Uterus (tissue), 2 donors: ENCODE measurements at regions not wholly inside any gene's neighbourhood (a gene's known extent, or its start where the extent isn't known, plus 50 kb on each side); places are given as distances from the start of the nearest gene placed in this dataset.

Experiments
- CTCF ChIP-seq, 4 experiments: fragments of 200-600 bp in 2 of 4; fragments of 450-650 bp in 2 of 4; sonication (generic) in 2 of 4; IDR thresholded peaks; one replicate each; pipeline ENCODE4 v1.5.1; 2016 to 2019; ENCODE audit warnings: antibody characterized with exemption in 4 of 4, mild to moderate bottlenecking in 2 of 4, moderate library complexity in 1 of 4
- POLR2A ChIP-seq, 2 donors: fragments of 450-650 bp; IDR thresholded peaks; one replicate each; pipeline ENCODE4 v1.6.1; 2016; ENCODE audit warnings: antibody characterized with exemption in 2 of 2, mild to moderate bottlenecking in 1 of 2, moderate library complexity in 1 of 2

DNA sequence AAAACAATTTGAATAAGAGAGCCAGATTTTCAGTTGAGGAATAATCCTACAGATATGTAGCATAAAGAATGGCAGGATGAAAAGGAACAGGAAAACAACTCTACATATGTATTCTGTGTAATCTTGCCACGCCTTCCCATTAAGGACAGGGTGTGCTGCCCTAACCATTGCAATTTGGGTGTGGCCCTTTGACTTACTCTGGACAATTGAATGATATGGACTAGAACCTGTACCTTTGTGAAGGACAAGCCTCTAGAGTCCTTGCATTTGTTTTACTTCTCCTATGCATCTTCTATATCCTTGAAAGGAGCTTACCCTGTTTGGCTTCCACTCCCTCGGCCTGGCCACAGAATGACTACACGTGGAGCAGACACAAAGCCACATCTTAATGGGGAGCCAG, 1261.6 kb upstream of the GBE1 start:
- no peak for TF ChIP-seq CTCF (IDR thresholded peaks at IDR 0.05)
- TF ChIP-seq POLR2A (IDR thresholded peaks at IDR 0.05), result no peak
